Ovary (tissue), 3 donors: ENCODE measurements at regions not wholly inside any gene's neighbourhood (a gene's known extent, or its start where the extent isn't known, plus 50 kb on each side); places are given as distances from the start of the nearest gene placed in this dataset.

Experiments
- CTCF ChIP-seq, 3 donors: fragments of 450-650 bp in 2 of 3; fragments of 200-600 bp in 1 of 3; IDR thresholded peaks; one replicate each; pipeline versions ENCODE4 v1.5.1 to v1.8.0; 2016 to 2022; ENCODE audit warnings: antibody characterized with exemption in 3 of 3, mild to moderate bottlenecking in 1 of 3
- EP300 ChIP-seq: sonication (generic); formaldehyde crosslinking; IDR thresholded peaks from one replicate; pipeline ENCODE4 v1.6.1; 2017; ENCODE audit warnings: antibody characterized with exemption
- POLR2A ChIP-seq: fragments of 450-650 bp; IDR thresholded peaks from one replicate; pipeline ENCODE4 v1.6.1; 2017; ENCODE audit warnings: antibody characterized with exemption, mild to moderate bottlenecking, moderate library complexity
- donor health status: DM: no; HTN: no; CAD: no.

- TF ChIP-seq CTCF (IDR thresholded peaks at IDR 0.05) = no peak
- no peak for TF ChIP-seq EP300
- TF ChIP-seq POLR2A = no peak
Observed at GRCh38 chr2:77954931-77955330, 432.8 kb upstream of the LRRTM4 start.
